OCI-LY1 (cell line): ENCODE measurements at regions not wholly inside any gene's neighbourhood (a gene's known extent, or its start where the extent isn't known, plus 50 kb on each side); places are given as distances from the start of the nearest gene placed in this dataset.

ENCODE experiments used
- H2AFZ ChIP-seq: fragments of 200-600 bp; sonication (generic), shearing (Covaris generic); 2 replicates; pipeline ENCODE4 v1.6.0; 2014; ENCODE audit warnings: antibody characterized with exemption, mild to moderate bottlenecking, low read length
- H3F3A ChIP-seq: fragments of 200-600 bp; sonication (generic), shearing (Covaris generic); 2 replicates; pipeline ENCODE4 v1.6.0; 2014; ENCODE audit warnings: mild to moderate bottlenecking, antibody characterized with exemption, low read length, moderate library complexity; ENCODE audit not compliant: insufficient read depth
- H3K27ac ChIP-seq: fragments of 200-600 bp; sonication (generic); 2 replicates; pipeline ENCODE4 v1.5.1; 2014; ENCODE audit warnings: low read length, mixed run types, mild to moderate bottlenecking, low read depth; ENCODE audit not compliant: poor library complexity, severe bottlenecking
- H3K27me3 ChIP-seq: fragments of 200-600 bp; sonication (generic); 2 replicates; pipeline ENCODE4 v1.6.0; 2014; ENCODE audit warnings: antibody characterized with exemption, mild to moderate bottlenecking, low read length, moderate library complexity; ENCODE audit not compliant: insufficient read depth
- H3K36me3 ChIP-seq: fragments of 200-600 bp; sonication (generic); 2 replicates; pipeline ENCODE4 v1.6.1; 2014; ENCODE audit warnings: mild to moderate bottlenecking, antibody characterized with exemption, low read length, moderate library complexity, mixed read lengths; ENCODE audit not compliant: insufficient read depth
- H3K4me1 ChIP-seq: fragments of 200-600 bp; sonication (generic); 2 replicates; pipeline ENCODE4 v1.5.1; 2014; ENCODE audit warnings: mild to moderate bottlenecking, low read length, moderate library complexity; ENCODE audit not compliant: insufficient read depth, severe bottlenecking
- H3K4me2 ChIP-seq: fragments of 200-600 bp; sonication (generic), shearing (Covaris generic); 2 replicates; pipeline ENCODE4 v1.6.1; 2014; ENCODE audit warnings: low read length
- H3K4me3 ChIP-seq: fragments of 200-600 bp; sonication (generic); 2 replicates; pipeline ENCODE4 v1.5.1; 2014; ENCODE audit warnings: low read length, low read depth, mild to moderate bottlenecking, mixed read lengths; ENCODE audit not compliant: poor library complexity, severe bottlenecking
- H3K79me2 ChIP-seq: fragments of 200-600 bp; shearing (Covaris generic); 2 replicates; pipeline ENCODE4 v1.6.1; 2016; ENCODE audit warnings: mixed run types, low read length, mixed read lengths; ENCODE audit not compliant: insufficient read depth
- H3K9ac ChIP-seq: fragments of 200-600 bp; sonication (generic), shearing (Covaris generic); 2 replicates; pipeline ENCODE4 v1.6.1; 2014; ENCODE audit warnings: mild to moderate bottlenecking, low read length, mixed read lengths
- H3K9me2 ChIP-seq: fragments of 200-600 bp; sonication (generic), shearing (Covaris generic); 2 replicates; pipeline ENCODE4 v1.6.1; 2014; ENCODE audit warnings: low read depth, mild to moderate bottlenecking, low read length, mixed read lengths
- H3K9me3 ChIP-seq: fragments of 200-600 bp; shearing (Covaris generic); 2 replicates; pipeline ENCODE4 v1.6.1; 2014; ENCODE audit warnings: low read length, mixed read lengths
- H4K20me1 ChIP-seq: fragments of 200-600 bp; sonication (generic), shearing (Covaris generic); 2 replicates; pipeline ENCODE4 v1.6.0; 2016; ENCODE audit warnings: mild to moderate bottlenecking, low read length; ENCODE audit not compliant: insufficient read depth
- CTCF ChIP-seq: fragments of 200-600 bp; sonication (generic), shearing (Covaris generic); IDR thresholded peaks from 2 replicates; pipeline ENCODE4 v1.5.1; 2017; ENCODE audit warnings: mild to moderate bottlenecking, antibody characterized with exemption, low read length, moderate library complexity, mixed read lengths
- EZH2 ChIP-seq: fragments of 200-600 bp; sonication (generic), shearing (Covaris generic); IDR thresholded peaks from 2 replicates; pipeline ENCODE4 v1.8.0; 2017; ENCODE audit warnings: borderline replicate concordance, mixed run types, mild to moderate bottlenecking, antibody characterized with exemption, low read length, moderate library complexity, mixed read lengths

GRCh38 chr3:64422932-64423331 is 197.7 kb upstream of the PRICKLE2 start:
- no peak overlapping the region for H2AFZ ChIP-seq
- H3K27ac ChIP-seq = no peak overlapping the region
- no peaks in the 10 kb centered on the region for H3K9me2 ChIP-seq
- no peaks in the 10 kb centered on the region for H3F3A ChIP-seq
- H3K4me2 ChIP-seq = no peak overlapping the region
- no peaks in the 10 kb centered on the region for H3K36me3 ChIP-seq
- H3K9ac ChIP-seq = no peak overlapping the region
- H3K9me3 ChIP-seq = no peaks in the 10 kb centered on the region
- H4K20me1 ChIP-seq = no peaks in the 10 kb centered on the region
- no peaks in the 10 kb centered on the region for H3K79me2 ChIP-seq
- H3K4me3 ChIP-seq = no peak overlapping the region
- TF ChIP-seq EZH2 = no peak
- no peak for TF ChIP-seq CTCF
- H3K27me3 ChIP-seq = no peaks in the 10 kb centered on the region
- no peaks in the 10 kb centered on the region for H3K4me1 ChIP-seq

DNA sequence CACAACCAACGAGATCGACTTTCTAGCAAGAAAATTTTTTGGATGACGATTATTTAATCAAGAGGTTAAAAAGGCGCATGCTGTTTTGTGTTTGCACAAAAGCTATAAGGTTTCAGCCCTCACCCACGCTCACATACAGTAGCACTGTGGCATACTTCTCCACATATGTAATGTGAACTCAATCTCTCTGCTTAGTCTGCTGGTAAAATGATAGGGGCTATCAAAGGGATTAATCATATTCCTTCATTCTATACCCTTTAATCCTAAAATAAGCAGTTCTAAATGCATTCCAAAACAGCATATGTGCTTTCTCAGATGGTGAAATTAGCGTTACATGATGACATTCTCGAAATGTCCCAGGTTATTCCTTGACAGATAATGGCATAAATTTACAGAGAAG is 196.9 kb upstream of the PRICKLE2 start:
- Histone ChIP-seq H3K27me3 (no peaks in the 10 kb centered on the region), H3K4me2 (no peak overlapping the region)

GRCh38 chr3:64417816-64418215 is 192.6 kb upstream of the PRICKLE2 start:
- no peak overlapping the region for H2AFZ ChIP-seq
- no peaks in the 10 kb centered on the region for H3K27me3 ChIP-seq
- H3K9ac ChIP-seq = no peak overlapping the region
- H4K20me1 ChIP-seq = no peaks in the 10 kb centered on the region
- H3K4me3 ChIP-seq = no peak overlapping the region
- TF ChIP-seq CTCF (no peak), EZH2 (no peak)
- no peaks in the 10 kb centered on the region for H3K9me3 ChIP-seq
- no peak overlapping the region for H3K4me2 ChIP-seq
- no peaks in the 10 kb centered on the region for H3K9me2 ChIP-seq
- no peak overlapping the region for H3K27ac ChIP-seq
- no peaks in the 10 kb centered on the region for H3F3A ChIP-seq
- no peaks in the 10 kb centered on the region for H3K4me1 ChIP-seq
- no peaks in the 10 kb centered on the region for H3K79me2 ChIP-seq
- no peaks in the 10 kb centered on the region for H3K36me3 ChIP-seq

More for the DNA sequence above, 196.9 kb upstream of the PRICKLE2 start:
- Histone ChIP-seq H3K27ac (no peak overlapping the region), H2AFZ (no peak overlapping the region), H3K36me3 (no peaks in the 10 kb centered on the region), H3K9ac (no peak overlapping the region), H3K9me2 (no peaks in the 10 kb centered on the region), H4K20me1 (no peaks in the 10 kb centered on the region), H3K4me3 (no peak overlapping the region), H3K4me1 (no peaks in the 10 kb centered on the region), H3F3A (no peaks in the 10 kb centered on the region), H3K79me2 (no peaks in the 10 kb centered on the region), H3K9me3 (no peaks in the 10 kb centered on the region)
- TF ChIP-seq CTCF = no peak
- TF ChIP-seq EZH2 = no peak
